Endodermal cell (in vitro differentiated cells): ENCODE measurements at regions not wholly inside any gene's neighbourhood (a gene's known extent, or its start where the extent isn't known, plus 50 kb on each side); places are given as distances from the start of the nearest gene placed in this dataset.

ENCODE experiments used
- DNase-seq: peaks from one replicate; pipeline ENCODE4 v3.0.0-alpha.2; 2017
- H3K27ac ChIP-seq: 2 replicates; pipeline ENCODE4 v1.5.1; 2013; ENCODE audit warnings: mild to moderate bottlenecking, low read depth, low read length, moderate library complexity
- H3K27me3 ChIP-seq: 2 replicates; pipeline ENCODE4 v1.6.1; 2013; ENCODE audit warnings: mild to moderate bottlenecking, low read length, moderate library complexity; ENCODE audit not compliant: insufficient read depth, control insufficient read depth, poor library complexity, severe bottlenecking
- H3K36me3 ChIP-seq: 2 replicates; pipeline ENCODE4 v1.7.0; 2013; ENCODE audit warnings: mild to moderate bottlenecking, low read length, moderate library complexity; ENCODE audit not compliant: control insufficient read depth, insufficient read depth
- H3K4me1 ChIP-seq: one replicate; pipeline ENCODE4 v1.7.0; 2013; ENCODE audit warnings: low read length; ENCODE audit not compliant: control insufficient read depth, insufficient read depth
- H3K4me3 ChIP-seq: 2 replicates; pipeline ENCODE4 v1.5.1; 2013; ENCODE audit warnings: mild to moderate bottlenecking, low read length, moderate library complexity
- H3K9ac ChIP-seq: 2 replicates; pipeline ENCODE4 v1.6.1; 2013; ENCODE audit warnings: mild to moderate bottlenecking, low read length, moderate library complexity; ENCODE audit not compliant: poor library complexity, severe bottlenecking; ENCODE audit errors: extremely low read depth
- H3K9me3 ChIP-seq: 2 replicates; pipeline ENCODE4 v1.6.1; 2013; ENCODE audit warnings: mild to moderate bottlenecking, low read length, moderate library complexity; ENCODE audit not compliant: control insufficient read depth
- H3K27ac Mint-ChIP-seq: 2 replicates; pipeline ENCODE4 v1.8.0; 2020; ENCODE audit warnings: mixed read lengths
- H3K27me3 Mint-ChIP-seq: 2 replicates; pipeline ENCODE4 v1.8.0; 2021; ENCODE audit warnings: mild to moderate bottlenecking, mixed read lengths; ENCODE audit not compliant: insufficient read depth
- H3K36me3 Mint-ChIP-seq: 2 replicates; pipeline ENCODE4 v1.8.0; 2020; ENCODE audit warnings: low read depth, mixed read lengths
- H3K4me1 Mint-ChIP-seq: 2 replicates; pipeline ENCODE4 v1.8.0; 2020; ENCODE audit warnings: mixed read lengths
- H3K4me3 Mint-ChIP-seq: 2 replicates; pipeline ENCODE4 v1.8.0; 2020; ENCODE audit warnings: mild to moderate bottlenecking, moderate library complexity, mixed read lengths
- H3K9me3 Mint-ChIP-seq: 2 replicates; pipeline ENCODE4 v1.8.0; 2020; ENCODE audit warnings: mild to moderate bottlenecking, mixed read lengths
- WGBS, 2 experiments: methylation state at CpG; one replicate each; pipeline versions ENCODE4 v1.1.5 to v1.1.7; 2013; ENCODE audit warnings: missing lambda C conversion rate in 2 of 2, mixed read lengths in 1 of 2; ENCODE audit not compliant: insufficient coverage in 1 of 2, insufficient read length in 1 of 2; 5-methylcytosine and 5-hydroxymethylcytosine counted together
- TF ChIP-seq, protein P1 (sequence below): fragments of 200-600 bp; sonication (generic); conservative IDR thresholded peaks from 2 replicates; pipeline ENCODE4 v1.5.0; 2021; ENCODE audit warnings: antibody characterized with exemption, mild to moderate bottlenecking

DNA sequence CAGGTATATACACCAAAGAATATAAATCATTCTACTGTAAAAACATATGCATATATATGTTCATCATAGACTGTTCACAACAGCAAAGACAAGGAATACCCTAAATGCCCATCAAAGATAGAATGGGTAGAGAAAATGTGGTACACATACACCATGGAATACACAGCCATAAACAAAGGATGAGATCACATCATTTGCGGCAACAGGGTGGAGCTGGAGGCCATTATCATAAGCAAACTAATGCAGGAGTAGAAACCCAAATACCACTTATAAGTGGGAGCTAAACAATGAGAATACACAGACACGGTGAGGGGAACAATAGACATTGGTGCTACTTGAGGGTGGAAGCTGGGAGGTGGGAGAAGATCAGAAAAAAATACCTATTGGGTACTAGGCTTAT, 117.6 kb downstream of the COX7C start:
- H3K9me3 ChIP-seq: peaks cover 15% of the 10 kb centered on the region
- no peak overlapping the region for H3K4me3 ChIP-seq
- no peaks in the 10 kb centered on the region for H3K27me3 ChIP-seq
- H3K9ac ChIP-seq: no peak overlapping the region
- H3K27ac Mint-ChIP-seq: no peak overlapping the region
- H3K36me3 ChIP-seq: no peaks in the 10 kb centered on the region
- WGBS, 2 experiments: 83% methylated on average over 2 of the region's 2 CpGs; no CpG with 5 or more reads in 1 of the 2 experiments
- H3K27me3 Mint-ChIP-seq: no peaks in the 10 kb centered on the region
- H3K27ac ChIP-seq: no peak overlapping the region
- H3K9me3 Mint-ChIP-seq: peaks cover 21% of the 10 kb centered on the region
- no peaks in the 10 kb centered on the region for H3K4me1 Mint-ChIP-seq
- peaks cover 6% of the 10 kb centered on the region for H3K36me3 Mint-ChIP-seq
- no peak for DNase-seq
- H3K4me3 Mint-ChIP-seq: no peak overlapping the region
- TF ChIP-seq, protein P1, sequence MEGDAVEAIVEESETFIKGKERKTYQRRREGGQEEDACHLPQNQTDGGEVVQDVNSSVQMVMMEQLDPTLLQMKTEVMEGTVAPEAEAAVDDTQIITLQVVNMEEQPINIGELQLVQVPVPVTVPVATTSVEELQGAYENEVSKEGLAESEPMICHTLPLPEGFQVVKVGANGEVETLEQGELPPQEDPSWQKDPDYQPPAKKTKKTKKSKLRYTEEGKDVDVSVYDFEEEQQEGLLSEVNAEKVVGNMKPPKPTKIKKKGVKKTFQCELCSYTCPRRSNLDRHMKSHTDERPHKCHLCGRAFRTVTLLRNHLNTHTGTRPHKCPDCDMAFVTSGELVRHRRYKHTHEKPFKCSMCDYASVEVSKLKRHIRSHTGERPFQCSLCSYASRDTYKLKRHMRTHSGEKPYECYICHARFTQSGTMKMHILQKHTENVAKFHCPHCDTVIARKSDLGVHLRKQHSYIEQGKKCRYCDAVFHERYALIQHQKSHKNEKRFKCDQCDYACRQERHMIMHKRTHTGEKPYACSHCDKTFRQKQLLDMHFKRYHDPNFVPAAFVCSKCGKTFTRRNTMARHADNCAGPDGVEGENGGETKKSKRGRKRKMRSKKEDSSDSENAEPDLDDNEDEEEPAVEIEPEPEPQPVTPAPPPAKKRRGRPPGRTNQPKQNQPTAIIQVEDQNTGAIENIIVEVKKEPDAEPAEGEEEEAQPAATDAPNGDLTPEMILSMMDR: no peak
- no peaks in the 10 kb centered on the region for H3K4me1 ChIP-seq

DNA sequence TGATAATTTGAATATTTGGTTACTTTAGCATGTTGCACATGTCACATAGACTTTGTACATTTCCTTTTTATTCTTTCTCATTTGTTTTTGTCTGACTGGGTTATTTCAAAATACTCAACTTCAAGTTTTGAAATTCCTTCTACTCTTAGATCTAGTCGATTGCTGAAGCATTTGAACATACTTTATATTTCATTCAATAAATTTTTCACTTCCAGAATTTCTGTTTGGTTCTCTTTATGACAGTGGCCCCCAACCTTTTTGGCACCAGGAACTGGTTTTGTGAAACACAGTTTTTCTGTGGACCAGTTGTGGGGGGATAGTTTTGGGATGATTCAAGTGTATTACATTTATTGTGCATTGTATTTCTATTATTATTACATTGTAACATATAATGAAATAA, 119.8 kb downstream of the COX7C start:
- 80 to 95% methylated on average over 1 of the region's 1 CpG for WGBS, 2 experiments
- no peaks in the 10 kb centered on the region for H3K27me3 Mint-ChIP-seq
- no peak overlapping the region for H3K9ac ChIP-seq

DNA sequence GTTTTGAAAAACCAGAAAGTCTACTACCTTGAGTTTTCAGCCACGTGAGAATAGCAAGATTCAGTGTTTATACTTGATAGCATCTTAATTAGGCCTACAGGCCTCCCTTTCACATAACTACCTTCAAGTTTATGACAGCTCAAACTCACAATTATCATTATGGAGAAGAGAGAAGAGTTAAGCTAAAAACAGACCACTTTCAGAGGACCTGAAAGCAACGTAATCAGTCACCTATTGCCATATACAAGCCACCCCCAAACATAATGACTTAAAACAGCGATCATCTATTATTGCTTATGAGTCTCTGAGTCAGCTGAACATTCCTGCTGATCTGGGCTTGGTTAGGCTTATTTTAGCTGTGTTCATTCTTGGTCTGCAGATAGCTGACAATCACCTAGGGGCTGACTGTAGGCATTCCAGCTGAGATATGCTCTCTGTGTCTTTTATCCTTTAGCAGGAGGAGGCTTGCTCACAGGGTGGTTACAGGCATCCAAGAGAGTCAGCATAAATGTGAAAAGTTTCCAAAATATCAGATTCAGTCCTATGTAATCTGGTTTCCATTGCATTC, 130.9 kb downstream of the COX7C start:
- no peaks in the 10 kb centered on the region for H3K4me1 Mint-ChIP-seq
- H3K4me1 ChIP-seq: no peaks in the 10 kb centered on the region
- no peak overlapping the region for H3K27ac ChIP-seq
- WGBS, 2 experiments: 50 to 57% methylated on average over 2 to 3 of the region's 3 CpGs
- TF ChIP-seq, protein P1: no peak
- H3K9ac ChIP-seq: no peak overlapping the region
- no peaks in the 10 kb centered on the region for H3K9me3 ChIP-seq
- H3K4me3 ChIP-seq: no peak overlapping the region
- no peak overlapping the region for H3K4me3 Mint-ChIP-seq
- peaks cover 1% of the 10 kb centered on the region for H3K9me3 Mint-ChIP-seq
- H3K27ac Mint-ChIP-seq: no peak overlapping the region
- no peaks in the 10 kb centered on the region for H3K36me3 ChIP-seq
- H3K27me3 ChIP-seq: no peaks in the 10 kb centered on the region
- no peaks in the 10 kb centered on the region for H3K27me3 Mint-ChIP-seq
- no peaks in the 10 kb centered on the region for H3K36me3 Mint-ChIP-seq
- DNase-seq: no peak

More for the DNA sequence above, 119.8 kb downstream of the COX7C start:
- Mint-ChIP-seq H3K27ac (no peak overlapping the region), H3K36me3 (no peaks in the 10 kb centered on the region), H3K4me1 (no peaks in the 10 kb centered on the region), H3K9me3 (peaks cover 4% of the 10 kb centered on the region), H3K4me3 (no peak overlapping the region)
- TF ChIP-seq, protein P1: no peak
- DNase-seq: no peak
- no peak overlapping the region for H3K4me3 ChIP-seq
- no peaks in the 10 kb centered on the region for H3K27me3 ChIP-seq
- H3K36me3 ChIP-seq: no peaks in the 10 kb centered on the region
- H3K4me1 ChIP-seq: no peaks in the 10 kb centered on the region
- no peak overlapping the region for H3K27ac ChIP-seq
- peaks cover 15% of the 10 kb centered on the region for H3K9me3 ChIP-seq
